ENCODE measurements at regions not wholly inside any gene's neighbourhood (a gene's known extent, or its start where the extent isn't known, plus 50 kb on each side); places are given as distances from the start of the nearest gene placed in this dataset.
"Not testable (repeated sequence)": the region's sequence is repeated elsewhere in the genome, so short reads cannot be mapped to it uniquely, and the experiment has no call there.

- DNase-seq (ENCODE audit: low read depth in 2 of 2), result no peak
Measured at GRCh38 chr5:125412561-125413495, 666.4 kb upstream of the ZNF608 start.

- no peak for DNase-seq (ENCODE audit: low read depth in 2 of 2)
Measured at GRCh38 chr5:125413496-125414274, 667.2 kb upstream of the ZNF608 start.

- DNase-seq (ENCODE audit: low read depth in 2 of 2), result no peak
Measured at GRCh38 chr5:125415126-125415525, 668.7 kb upstream of the ZNF608 start.

- no peak for DNase-seq (ENCODE audit: low read depth in 2 of 2)
Measured at GRCh38 chr5:125416055-125416454, 669.6 kb upstream of the ZNF608 start.

- DNase-seq (ENCODE audit: low read depth in 2 of 2), result no peak
Measured at GRCh38 chr5:125421006-125421405, 674.6 kb upstream of the ZNF608 start.

- DNase-seq (ENCODE audit: low read depth in 2 of 2), result no peak
Measured at GRCh38 chr5:125422342-125422741, 675.9 kb upstream of the ZNF608 start.

- no peak for DNase-seq (ENCODE audit: low read depth in 2 of 2)
Measured at GRCh38 chr5:125424402-125425141, 678.1 kb upstream of the ZNF608 start.

- DNase-seq (ENCODE audit: low read depth in 2 of 2), result no peak
Measured at GRCh38 chr5:125429498-125429897, 683.1 kb upstream of the ZNF608 start.

GRCh38 chr5:125433457-125433856 lies 687.0 kb upstream of the ZNF608 start:
- no peak for DNase-seq (ENCODE audit: low read depth in 2 of 2)

- DNase-seq (ENCODE audit: low read depth in 2 of 2), result no peak
Measured at GRCh38 chr5:125439243-125439642, 692.8 kb upstream of the ZNF608 start.

- no peak for DNase-seq (ENCODE audit: low read depth in 2 of 2)
Measured at GRCh38 chr5:125440905-125441304, 694.5 kb upstream of the ZNF608 start.

GRCh38 chr5:125446986-125447385 lies 700.5 kb upstream of the ZNF608 start:
- no peak for DNase-seq (ENCODE audit: low read depth in 2 of 2)

- no peak for DNase-seq (ENCODE audit: low read depth in 2 of 2)
Measured at GRCh38 chr5:125450771-125451170, 704.3 kb upstream of the ZNF608 start.

GRCh38 chr5:125451622-125452021 lies 705.2 kb upstream of the ZNF608 start:
- no peak for DNase-seq (ENCODE audit: low read depth in 2 of 2)

- DNase-seq (ENCODE audit: low read depth in 2 of 2), result no peak
Measured at GRCh38 chr5:125452991-125453390, 706.6 kb upstream of the ZNF608 start.

GRCh38 chr5:125455041-125455440 lies 708.6 kb upstream of the ZNF608 start:
- no peak for DNase-seq (ENCODE audit: low read depth in 2 of 2)

GRCh38 chr5:125456005-125456404 lies 709.6 kb upstream of the ZNF608 start:
- DNase-seq (ENCODE audit: low read depth in 2 of 2), result not testable (repeated sequence)

GRCh38 chr5:125457617-125458016 lies 711.2 kb upstream of the ZNF608 start:
- no peak for DNase-seq (ENCODE audit: low read depth in 2 of 2)

- not testable (repeated sequence) for DNase-seq (ENCODE audit: low read depth in 2 of 2)
Measured at GRCh38 chr5:125458949-125459348, 712.5 kb upstream of the ZNF608 start.

- DNase-seq (ENCODE audit: low read depth in 2 of 2), result no peak
Measured at GRCh38 chr5:125461641-125462072, 715.2 kb upstream of the ZNF608 start.

- no peak for DNase-seq (ENCODE audit: low read depth in 2 of 2)
Measured at GRCh38 chr5:125463466-125464092, 717.1 kb upstream of the ZNF608 start.

Measured in activated CD4-positive, alpha-beta T cell treated with anti-CD3 and anti-CD28 coated beads for 24 hours (primary cell).